Liver (tissue), 8 donors: ENCODE measurements at regions not wholly inside any gene's neighbourhood (a gene's known extent, or its start where the extent isn't known, plus 50 kb on each side); places are given as distances from the start of the nearest gene placed in this dataset.

Experiments used
- DNase-seq: peaks from one replicate; pipeline ENCODE4 v3.0.0-alpha.2; 2017; ENCODE audit warnings: low spot score
- H3K27ac ChIP-seq, 2 donors: one replicate each; pipeline ENCODE4 v1.7.0; 2013; ENCODE audit warnings: inconsistent platforms in 2 of 2, low read length in 2 of 2, control low read depth in 1 of 2, low read depth in 1 of 2, mild to moderate bottlenecking in 1 of 2
- H3K27me3 ChIP-seq, 4 donors: one replicate each; pipeline versions ENCODE4 v1.6.1 to v1.7.0; 2013; ENCODE audit warnings: low read length in 3 of 4, inconsistent platforms in 1 of 4, mild to moderate bottlenecking in 1 of 4, moderate library complexity in 1 of 4; ENCODE audit not compliant: control insufficient read depth in 4 of 4, insufficient read depth in 4 of 4
- H3K36me3 ChIP-seq, 4 donors: one replicate each; pipeline versions ENCODE4 v1.6.1 to v1.7.0; 2013; ENCODE audit warnings: low read length in 3 of 4, mild to moderate bottlenecking in 3 of 4, low read depth in 1 of 4, moderate library complexity in 1 of 4; ENCODE audit not compliant: control insufficient read depth in 4 of 4, insufficient read depth in 3 of 4
- H3K4me1 ChIP-seq, 4 donors: one replicate each; pipeline versions ENCODE4 v1.6.1 to v1.7.0; 2013; ENCODE audit warnings: low read length in 3 of 4, mild to moderate bottlenecking in 3 of 4, moderate library complexity in 1 of 4; ENCODE audit not compliant: control insufficient read depth in 4 of 4, insufficient read depth in 4 of 4
- H3K4me3 ChIP-seq, 3 donors: one replicate each; pipeline versions ENCODE4 v1.6.1 to v1.7.0; 2013; ENCODE audit warnings: low read length in 3 of 3, control low read depth in 1 of 3, low read depth in 1 of 3, mild to moderate bottlenecking in 1 of 3
- H3K9ac ChIP-seq, 2 donors: one replicate each; pipeline ENCODE4 v1.7.0; 2013; ENCODE audit warnings: low read length in 2 of 2, mild to moderate bottlenecking in 2 of 2, moderate library complexity in 2 of 2, control low read depth in 1 of 2, low read depth in 1 of 2
- H3K9me3 ChIP-seq, 4 donors: one replicate each; pipeline versions ENCODE4 v1.6.1 to v1.7.0; 2013; ENCODE audit warnings: low read length in 3 of 4; ENCODE audit not compliant: control insufficient read depth in 4 of 4
- ATF3 ChIP-seq: IDR thresholded peaks from 2 replicates; pipeline ENCODE4 v1.6.1; 2016; ENCODE audit warnings: antibody characterized with exemption
- CTCF ChIP-seq: fragments of 150-350 bp; IDR thresholded peaks from 2 replicates; pipeline ENCODE4 v1.5.1; 2017; ENCODE audit warnings: improper control_type of control experiment, low read depth, low read length; ENCODE audit not compliant: missing input control
- EGR1 ChIP-seq, 2 donors: IDR thresholded peaks; 2 replicates each; pipeline ENCODE4 v1.6.1; 2016 to 2018; ENCODE audit warnings: antibody characterized with exemption in 2 of 2, low read depth in 2 of 2
- FOXA1 ChIP-seq: IDR thresholded peaks from 2 replicates; pipeline ENCODE4 v1.6.1; 2016; ENCODE audit warnings: antibody characterized with exemption
- FOXA2 ChIP-seq: IDR thresholded peaks from 2 replicates; pipeline ENCODE4 v1.6.1; 2016; ENCODE audit warnings: antibody characterized with exemption
- HNF4A ChIP-seq, 2 donors: conservative IDR thresholded peaks; 2 replicates each; pipeline ENCODE4 v1.6.1; 2016; ENCODE audit warnings: antibody characterized with exemption in 2 of 2, mild to moderate bottlenecking in 2 of 2
- HNF4G ChIP-seq: IDR thresholded peaks from 2 replicates; pipeline ENCODE4 v1.6.1; 2016; ENCODE audit warnings: antibody characterized with exemption
- MAX ChIP-seq: IDR thresholded peaks from 2 replicates; pipeline ENCODE4 v1.6.1; 2016; ENCODE audit warnings: antibody characterized with exemption
- NR2F2 ChIP-seq: IDR thresholded peaks from 2 replicates; pipeline ENCODE4 v1.6.1; 2016; ENCODE audit warnings: antibody characterized with exemption
- RAD21 ChIP-seq, 2 donors: IDR thresholded peaks; 2 replicates each; pipeline ENCODE4 v1.6.1; 2016; ENCODE audit warnings: antibody characterized with exemption in 2 of 2, mild to moderate bottlenecking in 2 of 2
- RXRA ChIP-seq, 2 donors: IDR thresholded peaks; 2 replicates each; pipeline ENCODE4 v1.6.1; 2017 to 2018; ENCODE audit warnings: antibody characterized with exemption in 2 of 2, mild to moderate bottlenecking in 1 of 2
- SP1 ChIP-seq: IDR thresholded peaks from 2 replicates; pipeline ENCODE4 v1.6.1; 2018; ENCODE audit warnings: antibody characterized with exemption, mild to moderate bottlenecking
- TAF1 ChIP-seq: conservative IDR thresholded peaks from 2 replicates; pipeline ENCODE4 v1.6.1; 2016; ENCODE audit warnings: antibody characterized with exemption, mild to moderate bottlenecking
- ZBTB33 ChIP-seq: IDR thresholded peaks from 2 replicates; pipeline ENCODE4 v1.6.1; 2016; ENCODE audit warnings: antibody characterized with exemption
- WGBS: extraction: QIAGEN DNeasy Blood & Tissue Kit; methylation state at CpG from one replicate; pipeline ENCODE4 v1.1.7; 2013; 5-methylcytosine and 5-hydroxymethylcytosine counted together
- donor health status: healthy.
- donor health status: healthy.
- donor health status: healthy.
- donor health status: healthy.
- donor health status: healthy.

GRCh38 chr5:12707560-12707959 is 803.3 kb upstream of the CTNND2 start:
- H3K9me3 ChIP-seq, result no peaks in the 10 kb centered on the region
- no peaks in the 10 kb centered on the region for H3K36me3 ChIP-seq
- no peak overlapping the region for H3K9ac ChIP-seq
- no peak for DNase-seq
- TF ChIP-seq ZBTB33 (no peak), FOXA1 (no peak), NR2F2 (no peak), CTCF (no peak), EGR1 (IDR thresholded peaks at IDR 0.05; ENCODE audit: low read depth in 2 of 2) (no peak), ATF3 (no peak), TAF1 (no peak), SP1 (no peak), HNF4A (conservative IDR thresholded peaks at IDR 0.05) (no peak), RXRA (IDR thresholded peaks at IDR 0.05) (no peak), FOXA2 (no peak), HNF4G (no peak)
- no peaks in the 10 kb centered on the region for H3K27me3 ChIP-seq
- H3K4me3 ChIP-seq, result no peak overlapping the region
- H3K27ac ChIP-seq, result no peak overlapping the region
- no peaks in the 10 kb centered on the region for H3K4me1 ChIP-seq

GRCh38 chr5:12704955-12705354 is 800.7 kb upstream of the CTNND2 start:
- Histone ChIP-seq H3K4me1 (no peaks in the 10 kb centered on the region), H3K9ac (no peak overlapping the region), H3K36me3 (no peaks in the 10 kb centered on the region), H3K4me3 (no peak overlapping the region), H3K27me3 (peaks cover 0 to 3% (median 0%) of the 10 kb centered on the region in 4 donors), H3K9me3 (no peaks in the 10 kb centered on the region), H3K27ac (no peak overlapping the region)
- TF ChIP-seq MAX (no peak), RAD21 (IDR thresholded peaks at IDR 0.05) (peak; percentile 25 to 63), CTCF (peak; percentile 16), HNF4G (no peak)
- DNase-seq, result no peak
- WGBS, result 61% methylated on average over 2 of the region's 2 CpGs
